ENCODE measurements at regions not wholly inside any gene's neighbourhood (a gene's known extent, or its start where the extent isn't known, plus 50 kb on each side); places are given as distances from the start of the nearest gene placed in this dataset.

- no peak for DNase-seq (ENCODE audit: low read depth, low spot score)
- Histone ChIP-seq H3K79me2 (ENCODE audit: insufficient read depth, low read length) (no peaks in the 10 kb centered on the region), H3K9me3 (ENCODE audit: control insufficient read depth in 1 of 2, insufficient read depth in 1 of 2, low read depth in 1 of 2, low read length in 2 of 2) (peaks cover 6 to 15% of the 10 kb centered on the region in 2 experiments; a peak in 2 of 4 replicates), H3K36me3 (ENCODE audit: control insufficient read depth in 1 of 2, insufficient read depth in 2 of 2, low read length in 2 of 2) (no peaks in the 10 kb centered on the region), H3K4me2 (ENCODE audit: low read length) (no peak overlapping the region), H3K4me3 (replicated peaks in 1 of 2; ENCODE audit: low read depth in 1 of 2, low read length in 2 of 2) (no peak overlapping the region), H3K27ac (ENCODE audit: low read depth, low read length) (no peak overlapping the region), H3K9ac (ENCODE audit: low read length) (no peak overlapping the region), H4K20me1 (ENCODE audit: insufficient read depth) (no peaks in the 10 kb centered on the region), H2AFZ (ENCODE audit: low read depth, low read length, poor library complexity, severe bottlenecking) (no peak overlapping the region), H3K9me2 (ENCODE audit: insufficient read depth) (no peaks in the 10 kb centered on the region), H3K4me1 (ENCODE audit: control insufficient read depth in 1 of 2, insufficient read depth in 2 of 2, low read length in 2 of 2) (no peaks in the 10 kb centered on the region), H3K27me3 (ENCODE audit: insufficient read depth, low read length) (no peaks in the 10 kb centered on the region)
- ATAC-seq: no peak
- TF ChIP-seq POLR2A (IDR thresholded peaks at IDR 0.05; ENCODE audit: borderline replicate concordance, extremely low read depth, insufficient read depth, insufficient read length): no peak
- TF ChIP-seq SRF (IDR thresholded peaks at IDR 0.05; ENCODE audit: low read depth): no peak
- no peak for TF ChIP-seq ATF3 (IDR thresholded peaks at IDR 0.05)
- TF ChIP-seq POLR2AphosphoS5 (IDR thresholded peaks at IDR 0.05; ENCODE audit: low read depth, low read length): no peak
- no peak for TF ChIP-seq ZBTB33 (IDR thresholded peaks at IDR 0.05; ENCODE audit: extremely low read depth, insufficient replicate concordance, low read length)
- TF ChIP-seq CEBPB (IDR thresholded peaks at IDR 0.05; ENCODE audit: low read depth): no peak
- ChIA-PET POLR2A (no interaction called here), RAD21 (ENCODE audit: low non-redundant PET in 1 of 2, low total read pairs in 2 of 2, uncharacterized antibody in 2 of 2, unreplicated experiment in 2 of 2) (no interaction called here), CTCF (no interaction called here)
- no TSS peak for BruUV-seq (replicated peaks)
- intact Hi-C loops (cut with micrococcal nuclease): no loop called here
These were observed 139.9 kb downstream of the LRRC30 start for GRCh38 chr18:7370802-7371201.

DNA sequence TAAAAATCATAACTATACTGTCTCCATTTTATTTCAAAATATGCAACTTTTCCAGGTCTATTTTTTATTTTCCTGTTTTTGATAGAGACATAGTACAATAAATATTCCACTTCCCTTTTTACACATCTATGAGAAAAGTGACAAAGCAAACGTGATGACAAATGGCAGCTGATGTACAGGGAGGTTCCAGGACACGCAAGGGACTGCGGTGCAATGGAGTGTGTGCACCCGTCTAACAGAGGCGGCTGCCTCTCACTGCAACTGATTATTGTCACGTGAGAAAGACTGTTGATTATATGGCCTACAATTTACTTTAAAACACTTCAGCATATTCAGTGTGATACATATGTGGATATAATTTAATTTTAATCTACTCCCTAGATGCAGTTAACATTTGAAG lies 142.6 kb downstream of the LRRC30 start:
- POLR2A ChIA-PET: no interaction called here
- Histone ChIP-seq H3K27me3 (ENCODE audit: insufficient read depth, low read length) (no peaks in the 10 kb centered on the region), H3K9ac (ENCODE audit: low read length) (no peak overlapping the region), H4K20me1 (ENCODE audit: insufficient read depth) (no peaks in the 10 kb centered on the region), H3K9me2 (ENCODE audit: insufficient read depth) (no peaks in the 10 kb centered on the region), H3K79me2 (ENCODE audit: insufficient read depth, low read length) (no peaks in the 10 kb centered on the region), H3K4me2 (ENCODE audit: low read length) (no peak overlapping the region), H3K4me3 (replicated peaks in 1 of 2; ENCODE audit: low read depth in 1 of 2, low read length in 2 of 2) (no peak overlapping the region), H2AFZ (ENCODE audit: low read depth, low read length, poor library complexity, severe bottlenecking) (no peak overlapping the region), H3K9me3 (ENCODE audit: control insufficient read depth in 1 of 2, insufficient read depth in 1 of 2, low read depth in 1 of 2, low read length in 2 of 2) (peaks cover 6 to 20% of the 10 kb centered on the region in 2 experiments; a peak in 2 of 4 replicates), H3K4me1 (ENCODE audit: control insufficient read depth in 1 of 2, insufficient read depth in 2 of 2, low read length in 2 of 2) (no peaks in the 10 kb centered on the region), H3K36me3 (ENCODE audit: control insufficient read depth in 1 of 2, insufficient read depth in 2 of 2, low read length in 2 of 2) (no peaks in the 10 kb centered on the region), H3K27ac (ENCODE audit: low read depth, low read length) (no peak overlapping the region)
- intact Hi-C loops (cut with micrococcal nuclease): no loop called here
- RAD21 ChIA-PET (ENCODE audit: low non-redundant PET in 1 of 2, low total read pairs in 2 of 2, uncharacterized antibody in 2 of 2, unreplicated experiment in 2 of 2): no interaction called here
- TF ChIP-seq ZNF274 (IDR thresholded peaks at IDR 0.05; ENCODE audit: low read depth, low read length) (no peak), ZBTB33 (IDR thresholded peaks at IDR 0.05; ENCODE audit: extremely low read depth, insufficient replicate concordance, low read length) (no peak), CEBPB (IDR thresholded peaks at IDR 0.05; ENCODE audit: low read depth) (no peak), SIN3A (IDR thresholded peaks at IDR 0.05; ENCODE audit: low read depth) (no peak), SRF (IDR thresholded peaks at IDR 0.05; ENCODE audit: low read depth) (no peak), JUND (IDR thresholded peaks at IDR 0.05) (no peak), SP1 (IDR thresholded peaks at IDR 0.05; ENCODE audit: low read depth) (no peak), EGR1 (IDR thresholded peaks at IDR 0.05; ENCODE audit: low read depth) (no peak), EZH2 (IDR thresholded peaks at IDR 0.05) (no peak), ELF1 (IDR thresholded peaks at IDR 0.05; ENCODE audit: borderline replicate concordance, low read depth) (no peak), FOSL1 (IDR thresholded peaks at IDR 0.05; ENCODE audit: low read depth) (no peak), EZH2phosphoT487 (IDR thresholded peaks at IDR 0.05; ENCODE audit: borderline replicate concordance) (no peak), POLR2AphosphoS5 (IDR thresholded peaks at IDR 0.05; ENCODE audit: low read depth, low read length) (no peak)
- TF ChIP-seq, protein P1, sequence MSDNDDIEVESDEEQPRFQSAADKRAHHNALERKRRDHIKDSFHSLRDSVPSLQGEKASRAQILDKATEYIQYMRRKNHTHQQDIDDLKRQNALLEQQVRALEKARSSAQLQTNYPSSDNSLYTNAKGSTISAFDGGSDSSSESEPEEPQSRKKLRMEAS (IDR thresholded peaks at IDR 0.05): no peak
- no TSS peak for BruUV-seq (replicated peaks)
- DNase-seq (ENCODE audit: low read depth, low spot score): no peak
- no peak for ATAC-seq
- CTCF ChIA-PET: no interaction called here

Data from HCT116 (cell line).